GM23338 (cell line): ENCODE measurements at regions not wholly inside any gene's neighbourhood (a gene's known extent, or its start where the extent isn't known, plus 50 kb on each side); places are given as distances from the start of the nearest gene placed in this dataset.
A peak's percentile ranks its signal among the peaks of the same experiment; 100 is the strongest.

ENCODE experiments used
- ATAC-seq: fragments of 200-7000 bp; cut with Tn5 transposase; 3 replicates; pipeline ENCODE4 v1.9.1; 2020
- DNase-seq: peaks from one replicate; pipeline ENCODE4 v3.0.0-alpha.2; 2015; ENCODE audit warnings: low spot score
- H2AFZ ChIP-seq: fragments of 200-600 bp; sonication (generic); 2 replicates; pipeline ENCODE4 v1.8.0; 2016; ENCODE audit warnings: antibody characterized with exemption, mild to moderate bottlenecking, moderate library complexity
- H3F3A ChIP-seq: fragments of 200-600 bp; sonication (generic); replicated peaks from 2 replicates; pipeline ENCODE4 v1.8.0; 2017; ENCODE audit warnings: antibody characterized with exemption, mixed run types, low read depth
- H3K27ac ChIP-seq: fragments of 200-600 bp; sonication (generic); 2 replicates; pipeline ENCODE4 v1.6.1; 2016; ENCODE audit warnings: low read depth
- H3K27me3 ChIP-seq: fragments of 200-600 bp; sonication (generic); 2 replicates; pipeline ENCODE4 v1.8.0; 2016; ENCODE audit warnings: mild to moderate bottlenecking, mixed run types, moderate library complexity; ENCODE audit not compliant: insufficient read depth
- H3K36me3 ChIP-seq: fragments of 200-600 bp; sonication (generic); 2 replicates; pipeline ENCODE4 v1.8.0; 2016; ENCODE audit warnings: mild to moderate bottlenecking; ENCODE audit not compliant: insufficient read depth
- H3K4me1 ChIP-seq: fragments of 200-600 bp; sonication (generic); 2 replicates; pipeline ENCODE4 v1.8.0; 2016; ENCODE audit warnings: mild to moderate bottlenecking, moderate library complexity; ENCODE audit not compliant: insufficient read depth
- H3K4me2 ChIP-seq: fragments of 200-600 bp; sonication (generic); 2 replicates; pipeline ENCODE4 v1.7.1; 2017; ENCODE audit warnings: mixed run types
- H3K4me3 ChIP-seq: fragments of 200-600 bp; sonication (generic); 2 replicates; pipeline ENCODE4 v1.6.1; 2016; ENCODE audit warnings: mixed run types
- H3K79me2 ChIP-seq: fragments of 200-600 bp; sonication (generic); replicated peaks from 2 replicates; pipeline ENCODE4 v1.8.0; 2017; ENCODE audit warnings: mild to moderate bottlenecking; ENCODE audit not compliant: insufficient read depth
- H3K9me2 ChIP-seq: fragments of 200-600 bp; sonication (generic); 2 replicates; pipeline ENCODE4 v1.8.0; 2017; ENCODE audit not compliant: insufficient read depth
- H4K20me1 ChIP-seq: fragments of 200-600 bp; sonication (generic); replicated peaks from 2 replicates; pipeline ENCODE4 v1.8.0; 2017; ENCODE audit warnings: mild to moderate bottlenecking; ENCODE audit not compliant: insufficient read depth
- H3K27ac Mint-ChIP-seq: 2 replicates; pipeline ENCODE4 v1.8.0; 2020; ENCODE audit warnings: inconsistent platforms, mild to moderate bottlenecking, moderate library complexity, mixed read lengths
- H3K27me3 Mint-ChIP-seq: 3 replicates; pipeline ENCODE4 v1.8.0; 2022; ENCODE audit warnings: low read depth, mild to moderate bottlenecking, moderate library complexity, mixed read lengths, inconsistent platforms; ENCODE audit not compliant: insufficient read depth, poor library complexity
- H3K36me3 Mint-ChIP-seq: 3 replicates; pipeline ENCODE4 v1.8.0; 2021; ENCODE audit warnings: low read depth, mild to moderate bottlenecking, inconsistent platforms, moderate library complexity, mixed read lengths
- H3K4me1 Mint-ChIP-seq: 3 replicates; pipeline ENCODE4 v1.8.0; 2020; ENCODE audit warnings: mild to moderate bottlenecking, inconsistent platforms, mixed read lengths
- H3K4me3 Mint-ChIP-seq: 3 replicates; pipeline ENCODE4 v1.8.0; 2021; ENCODE audit warnings: moderate library complexity, mild to moderate bottlenecking, inconsistent platforms, mixed read lengths
- H3K9me3 Mint-ChIP-seq: 3 replicates; pipeline ENCODE4 v1.8.0; 2020; ENCODE audit warnings: moderate library complexity, mild to moderate bottlenecking, inconsistent platforms, mixed read lengths
- CREB1 ChIP-seq: fragments of 250-450 bp; sonication (Bioruptor Pico); IDR thresholded peaks from 2 replicates; pipeline ENCODE4 v1.5.0; 2020; ENCODE audit warnings: low read depth, mild to moderate bottlenecking, moderate library complexity
- EZH2phosphoT487 ChIP-seq: fragments of 200-600 bp; sonication (generic); IDR thresholded peaks from one replicate; pipeline ENCODE4 v1.8.1; 2018; ENCODE audit warnings: antibody characterized with exemption; ENCODE audit not compliant: unreplicated experiment
- JUNB ChIP-seq: IDR thresholded peaks from one replicate; pipeline ENCODE4 v1.6.1; 2016; ENCODE audit warnings: antibody characterized with exemption; ENCODE audit not compliant: unreplicated experiment
- POLR2AphosphoS5 ChIP-seq: IDR thresholded peaks from 2 replicates; pipeline ENCODE4 v1.6.1; 2016; ENCODE audit warnings: antibody characterized with exemption, low read depth
- ZNF114 ChIP-seq: fragments of 250-450 bp; sonication (Bioruptor Pico); IDR thresholded peaks from 2 replicates; pipeline ENCODE4 v1.5.0; 2020; ENCODE audit warnings: mild to moderate bottlenecking, moderate library complexity
- ZNF331 ChIP-seq: fragments of 250-450 bp; sonication (Bioruptor Pico); IDR thresholded peaks from 2 replicates; pipeline ENCODE4 v1.5.0; 2020; ENCODE audit warnings: low read depth, mild to moderate bottlenecking, moderate library complexity
- TF ChIP-seq, protein P1 (sequence below): fragments of 250-450 bp; sonication (Bioruptor Pico); IDR thresholded peaks from 2 replicates; pipeline ENCODE4 v1.5.0; 2020; ENCODE audit warnings: mild to moderate bottlenecking, moderate library complexity
- TF ChIP-seq, protein P2 (sequence below): IDR thresholded peaks from 2 replicates; pipeline ENCODE4 v1.6.1; 2016; ENCODE audit warnings: antibody characterized with exemption
- TF ChIP-seq, protein P3 (sequence below): IDR thresholded peaks from one replicate; pipeline ENCODE4 v1.6.1; 2018; ENCODE audit warnings: antibody characterized with exemption; ENCODE audit not compliant: unreplicated experiment
- TF ChIP-seq, protein P4 (sequence below), 2 experiments: fragments of 200-600 bp in 1 of 2; sonication (generic) in 1 of 2; conservative IDR thresholded peaks; 2 replicates each; pipeline versions ENCODE4 v1.5.1 to v1.6.1; 2016 to 2017; ENCODE audit warnings: antibody characterized with exemption in 2 of 2, low read depth in 2 of 2, mild to moderate bottlenecking in 2 of 2, moderate library complexity in 1 of 2

DNA sequence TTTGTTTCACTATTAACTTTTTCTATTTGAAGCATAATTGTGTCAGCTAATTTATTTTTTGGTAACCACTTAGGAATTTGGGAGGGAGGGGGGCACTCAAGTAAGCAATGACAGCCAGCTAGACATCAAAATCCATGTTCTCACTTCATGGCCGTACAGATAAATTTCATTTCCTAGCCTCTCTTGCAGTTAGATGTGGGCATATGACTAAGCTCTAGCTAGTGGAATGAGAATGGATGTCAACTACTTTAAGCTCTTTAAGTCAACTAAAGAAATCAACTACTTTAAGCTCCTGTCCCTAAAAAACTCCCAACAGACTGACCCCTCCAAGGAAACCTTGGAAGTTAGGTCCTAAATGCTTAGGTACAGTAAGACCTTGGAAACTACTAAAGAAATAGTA is 92.0 kb downstream of the KCNRG start:
- Mint-ChIP-seq H3K4me3 (no peak overlapping the region), H3K4me1 (peaks cover 31% of the 10 kb centered on the region), H3K36me3 (no peaks in the 10 kb centered on the region), H3K27me3 (no peaks in the 10 kb centered on the region), H3K9me3 (no peaks in the 10 kb centered on the region; the same call in 2 of the 3 replicates), H3K27ac (no peak overlapping the region)
- ATAC-seq (no peak), DNase-seq (peak; percentile 9)
- Histone ChIP-seq H3K4me3 (peak overlapping the region; percentile 16; the same call in 1 of the 2 replicates), H3K27me3 (no peaks in the 10 kb centered on the region), H3K79me2 (no peaks in the 10 kb centered on the region), H2AFZ (no peak overlapping the region), H4K20me1 (no peaks in the 10 kb centered on the region), H3K36me3 (no peaks in the 10 kb centered on the region), H3K27ac (no peak overlapping the region), H3K4me2 (peak overlapping the region; percentile 66), H3K9me2 (no peaks in the 10 kb centered on the region), H3F3A (no peaks in the 10 kb centered on the region), H3K4me1 (peaks cover 45% of the 10 kb centered on the region)
- TF ChIP-seq POLR2AphosphoS5 (no peak), JUNB (no peak), ZNF114 (CRISPR knock-in tag) (no peak), EZH2phosphoT487 (no peak), CREB1 (CRISPR knock-in tag) (no peak), ZNF331 (CRISPR knock-in tag) (no peak)
- TF ChIP-seq, protein P1, sequence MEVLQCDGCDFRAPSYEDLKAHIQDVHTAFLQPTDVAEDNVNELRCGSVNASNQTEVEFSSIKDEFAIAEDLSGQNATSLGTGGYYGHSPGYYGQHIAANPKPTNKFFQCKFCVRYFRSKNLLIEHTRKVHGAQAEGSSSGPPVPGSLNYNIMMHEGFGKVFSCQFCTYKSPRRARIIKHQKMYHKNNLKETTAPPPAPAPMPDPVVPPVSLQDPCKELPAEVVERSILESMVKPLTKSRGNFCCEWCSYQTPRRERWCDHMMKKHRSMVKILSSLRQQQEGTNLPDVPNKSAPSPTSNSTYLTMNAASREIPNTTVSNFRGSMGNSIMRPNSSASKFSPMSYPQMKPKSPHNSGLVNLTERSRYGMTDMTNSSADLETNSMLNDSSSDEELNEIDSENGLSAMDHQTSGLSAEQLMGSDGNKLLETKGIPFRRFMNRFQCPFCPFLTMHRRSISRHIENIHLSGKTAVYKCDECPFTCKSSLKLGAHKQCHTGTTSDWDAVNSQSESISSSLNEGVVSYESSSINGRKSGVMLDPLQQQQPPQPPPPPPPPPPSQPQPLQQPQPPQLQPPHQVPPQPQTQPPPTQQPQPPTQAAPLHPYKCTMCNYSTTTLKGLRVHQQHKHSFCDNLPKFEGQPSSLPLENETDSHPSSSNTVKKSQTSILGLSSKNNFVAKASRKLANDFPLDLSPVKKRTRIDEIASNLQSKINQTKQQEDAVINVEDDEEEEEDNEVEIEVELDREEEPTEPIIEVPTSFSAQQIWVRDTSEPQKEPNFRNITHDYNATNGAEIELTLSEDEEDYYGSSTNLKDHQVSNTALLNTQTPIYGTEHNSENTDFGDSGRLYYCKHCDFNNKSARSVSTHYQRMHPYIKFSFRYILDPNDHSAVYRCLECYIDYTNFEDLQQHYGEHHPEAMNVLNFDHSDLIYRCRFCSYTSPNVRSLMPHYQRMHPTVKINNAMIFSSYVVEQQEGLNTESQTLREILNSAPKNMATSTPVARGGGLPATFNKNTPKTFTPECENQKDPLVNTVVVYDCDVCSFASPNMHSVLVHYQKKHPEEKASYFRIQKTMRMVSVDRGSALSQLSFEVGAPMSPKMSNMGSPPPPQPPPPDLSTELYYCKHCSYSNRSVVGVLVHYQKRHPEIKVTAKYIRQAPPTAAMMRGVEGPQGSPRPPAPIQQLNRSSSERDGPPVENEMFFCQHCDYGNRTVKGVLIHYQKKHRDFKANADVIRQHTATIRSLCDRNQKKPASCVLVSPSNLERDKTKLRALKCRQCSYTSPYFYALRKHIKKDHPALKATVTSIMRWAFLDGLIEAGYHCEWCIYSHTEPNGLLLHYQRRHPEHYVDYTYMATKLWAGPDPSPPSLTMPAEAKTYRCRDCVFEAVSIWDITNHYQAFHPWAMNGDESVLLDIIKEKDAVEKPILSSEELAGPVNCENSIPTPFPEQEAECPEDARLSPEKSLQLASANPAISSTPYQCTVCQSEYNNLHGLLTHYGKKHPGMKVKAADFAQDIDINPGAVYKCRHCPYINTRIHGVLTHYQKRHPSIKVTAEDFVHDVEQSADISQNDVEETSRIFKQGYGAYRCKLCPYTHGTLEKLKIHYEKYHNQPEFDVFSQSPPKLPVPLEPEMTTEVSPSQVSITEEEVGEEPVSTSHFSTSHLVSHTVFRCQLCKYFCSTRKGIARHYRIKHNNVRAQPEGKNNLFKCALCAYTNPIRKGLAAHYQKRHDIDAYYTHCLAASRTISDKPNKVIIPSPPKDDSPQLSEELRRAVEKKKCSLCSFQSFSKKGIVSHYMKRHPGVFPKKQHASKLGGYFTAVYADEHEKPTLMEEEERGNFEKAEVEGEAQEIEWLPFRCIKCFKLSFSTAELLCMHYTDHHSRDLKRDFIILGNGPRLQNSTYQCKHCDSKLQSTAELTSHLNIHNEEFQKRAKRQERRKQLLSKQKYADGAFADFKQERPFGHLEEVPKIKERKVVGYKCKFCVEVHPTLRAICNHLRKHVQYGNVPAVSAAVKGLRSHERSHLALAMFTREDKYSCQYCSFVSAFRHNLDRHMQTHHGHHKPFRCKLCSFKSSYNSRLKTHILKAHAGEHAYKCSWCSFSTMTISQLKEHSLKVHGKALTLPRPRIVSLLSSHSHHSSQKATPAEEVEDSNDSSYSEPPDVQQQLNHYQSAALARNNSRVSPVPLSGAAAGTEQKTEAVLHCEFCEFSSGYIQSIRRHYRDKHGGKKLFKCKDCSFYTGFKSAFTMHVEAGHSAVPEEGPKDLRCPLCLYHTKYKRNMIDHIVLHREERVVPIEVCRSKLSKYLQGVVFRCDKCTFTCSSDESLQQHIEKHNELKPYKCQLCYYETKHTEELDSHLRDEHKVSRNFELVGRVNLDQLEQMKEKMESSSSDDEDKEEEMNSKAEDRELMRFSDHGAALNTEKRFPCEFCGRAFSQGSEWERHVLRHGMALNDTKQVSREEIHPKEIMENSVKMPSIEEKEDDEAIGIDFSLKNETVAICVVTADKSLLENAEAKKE (CRISPR knock-in tag) = no peak
- TF ChIP-seq, protein P2, sequence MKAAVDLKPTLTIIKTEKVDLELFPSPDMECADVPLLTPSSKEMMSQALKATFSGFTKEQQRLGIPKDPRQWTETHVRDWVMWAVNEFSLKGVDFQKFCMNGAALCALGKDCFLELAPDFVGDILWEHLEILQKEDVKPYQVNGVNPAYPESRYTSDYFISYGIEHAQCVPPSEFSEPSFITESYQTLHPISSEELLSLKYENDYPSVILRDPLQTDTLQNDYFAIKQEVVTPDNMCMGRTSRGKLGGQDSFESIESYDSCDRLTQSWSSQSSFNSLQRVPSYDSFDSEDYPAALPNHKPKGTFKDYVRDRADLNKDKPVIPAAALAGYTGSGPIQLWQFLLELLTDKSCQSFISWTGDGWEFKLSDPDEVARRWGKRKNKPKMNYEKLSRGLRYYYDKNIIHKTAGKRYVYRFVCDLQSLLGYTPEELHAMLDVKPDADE = no peak
- TF ChIP-seq, protein P3, sequence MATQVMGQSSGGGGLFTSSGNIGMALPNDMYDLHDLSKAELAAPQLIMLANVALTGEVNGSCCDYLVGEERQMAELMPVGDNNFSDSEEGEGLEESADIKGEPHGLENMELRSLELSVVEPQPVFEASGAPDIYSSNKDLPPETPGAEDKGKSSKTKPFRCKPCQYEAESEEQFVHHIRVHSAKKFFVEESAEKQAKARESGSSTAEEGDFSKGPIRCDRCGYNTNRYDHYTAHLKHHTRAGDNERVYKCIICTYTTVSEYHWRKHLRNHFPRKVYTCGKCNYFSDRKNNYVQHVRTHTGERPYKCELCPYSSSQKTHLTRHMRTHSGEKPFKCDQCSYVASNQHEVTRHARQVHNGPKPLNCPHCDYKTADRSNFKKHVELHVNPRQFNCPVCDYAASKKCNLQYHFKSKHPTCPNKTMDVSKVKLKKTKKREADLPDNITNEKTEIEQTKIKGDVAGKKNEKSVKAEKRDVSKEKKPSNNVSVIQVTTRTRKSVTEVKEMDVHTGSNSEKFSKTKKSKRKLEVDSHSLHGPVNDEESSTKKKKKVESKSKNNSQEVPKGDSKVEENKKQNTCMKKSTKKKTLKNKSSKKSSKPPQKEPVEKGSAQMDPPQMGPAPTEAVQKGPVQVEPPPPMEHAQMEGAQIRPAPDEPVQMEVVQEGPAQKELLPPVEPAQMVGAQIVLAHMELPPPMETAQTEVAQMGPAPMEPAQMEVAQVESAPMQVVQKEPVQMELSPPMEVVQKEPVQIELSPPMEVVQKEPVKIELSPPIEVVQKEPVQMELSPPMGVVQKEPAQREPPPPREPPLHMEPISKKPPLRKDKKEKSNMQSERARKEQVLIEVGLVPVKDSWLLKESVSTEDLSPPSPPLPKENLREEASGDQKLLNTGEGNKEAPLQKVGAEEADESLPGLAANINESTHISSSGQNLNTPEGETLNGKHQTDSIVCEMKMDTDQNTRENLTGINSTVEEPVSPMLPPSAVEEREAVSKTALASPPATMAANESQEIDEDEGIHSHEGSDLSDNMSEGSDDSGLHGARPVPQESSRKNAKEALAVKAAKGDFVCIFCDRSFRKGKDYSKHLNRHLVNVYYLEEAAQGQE = no peak
- TF ChIP-seq, protein P4, sequence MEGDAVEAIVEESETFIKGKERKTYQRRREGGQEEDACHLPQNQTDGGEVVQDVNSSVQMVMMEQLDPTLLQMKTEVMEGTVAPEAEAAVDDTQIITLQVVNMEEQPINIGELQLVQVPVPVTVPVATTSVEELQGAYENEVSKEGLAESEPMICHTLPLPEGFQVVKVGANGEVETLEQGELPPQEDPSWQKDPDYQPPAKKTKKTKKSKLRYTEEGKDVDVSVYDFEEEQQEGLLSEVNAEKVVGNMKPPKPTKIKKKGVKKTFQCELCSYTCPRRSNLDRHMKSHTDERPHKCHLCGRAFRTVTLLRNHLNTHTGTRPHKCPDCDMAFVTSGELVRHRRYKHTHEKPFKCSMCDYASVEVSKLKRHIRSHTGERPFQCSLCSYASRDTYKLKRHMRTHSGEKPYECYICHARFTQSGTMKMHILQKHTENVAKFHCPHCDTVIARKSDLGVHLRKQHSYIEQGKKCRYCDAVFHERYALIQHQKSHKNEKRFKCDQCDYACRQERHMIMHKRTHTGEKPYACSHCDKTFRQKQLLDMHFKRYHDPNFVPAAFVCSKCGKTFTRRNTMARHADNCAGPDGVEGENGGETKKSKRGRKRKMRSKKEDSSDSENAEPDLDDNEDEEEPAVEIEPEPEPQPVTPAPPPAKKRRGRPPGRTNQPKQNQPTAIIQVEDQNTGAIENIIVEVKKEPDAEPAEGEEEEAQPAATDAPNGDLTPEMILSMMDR (conservative IDR thresholded peaks at IDR 0.05; ENCODE audit: low read depth in 2 of 2) = no peak
